Type B pancreatic cell (in vitro differentiated cells): ENCODE measurements at regions not wholly inside any gene's neighbourhood (a gene's known extent, or its start where the extent isn't known, plus 50 kb on each side); places are given as distances from the start of the nearest gene placed in this dataset.

Experiments
- DNase-seq: peaks from one replicate; pipeline ENCODE4 v3.0.0; 2021; ENCODE audit warnings: mixed read lengths; ENCODE audit not compliant: unreplicated experiment; ENCODE audit errors: extremely low spot score
- H3K27ac Mint-ChIP-seq: 2 replicates; pipeline ENCODE4 v1.8.0; 2021; ENCODE audit warnings: mild to moderate bottlenecking, mixed read lengths
- H3K27me3 Mint-ChIP-seq: 2 replicates; pipeline ENCODE4 v1.8.0; 2021; ENCODE audit warnings: mixed read lengths
- H3K36me3 Mint-ChIP-seq: 2 replicates; pipeline ENCODE4 v1.8.0; 2021; ENCODE audit warnings: mixed read lengths
- H3K4me1 Mint-ChIP-seq: one replicate; pipeline ENCODE4 v1.8.0; 2021; ENCODE audit warnings: mixed read lengths; ENCODE audit not compliant: unreplicated experiment
- H3K4me3 Mint-ChIP-seq: 2 replicates; pipeline ENCODE4 v1.8.0; 2021; ENCODE audit warnings: mild to moderate bottlenecking, mixed read lengths
- H3K9me3 Mint-ChIP-seq: 2 replicates; pipeline ENCODE4 v1.8.0; 2021; ENCODE audit warnings: mixed read lengths
- TF ChIP-seq, protein P1 (sequence below): fragments of 200-600 bp; sonication (generic); conservative IDR thresholded peaks from 2 replicates; pipeline ENCODE4 v1.5.0; 2021; ENCODE audit warnings: antibody characterized with exemption, mild to moderate bottlenecking

DNA sequence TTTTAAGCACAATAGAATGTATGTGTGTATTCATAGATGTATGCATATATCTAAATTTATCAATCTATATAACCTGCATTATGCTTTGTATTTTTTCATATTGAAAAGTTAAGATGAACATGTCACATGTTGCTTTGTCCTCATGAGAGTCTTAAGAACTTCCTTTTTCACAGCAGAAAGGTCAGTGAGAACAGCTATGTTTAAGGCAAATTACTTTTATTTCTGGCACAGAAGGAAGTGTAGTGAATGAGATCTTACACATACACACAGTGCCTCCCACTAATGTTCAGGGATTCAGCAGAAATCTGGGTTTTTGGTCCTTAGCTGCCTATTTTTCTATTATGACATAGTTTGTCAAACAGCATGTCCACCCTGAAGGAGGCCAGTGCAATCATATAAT lies 134.8 kb downstream of the TMEM26 start:
- Mint-ChIP-seq H3K36me3 (no peaks in the 10 kb centered on the region), H3K27me3 (peaks cover 3% of the 10 kb centered on the region), H3K9me3 (peaks cover 6% of the 10 kb centered on the region), H3K4me1 (peaks cover 24% of the 10 kb centered on the region), H3K4me3 (no peak overlapping the region), H3K27ac (no peak overlapping the region)
- TF ChIP-seq, protein P1, sequence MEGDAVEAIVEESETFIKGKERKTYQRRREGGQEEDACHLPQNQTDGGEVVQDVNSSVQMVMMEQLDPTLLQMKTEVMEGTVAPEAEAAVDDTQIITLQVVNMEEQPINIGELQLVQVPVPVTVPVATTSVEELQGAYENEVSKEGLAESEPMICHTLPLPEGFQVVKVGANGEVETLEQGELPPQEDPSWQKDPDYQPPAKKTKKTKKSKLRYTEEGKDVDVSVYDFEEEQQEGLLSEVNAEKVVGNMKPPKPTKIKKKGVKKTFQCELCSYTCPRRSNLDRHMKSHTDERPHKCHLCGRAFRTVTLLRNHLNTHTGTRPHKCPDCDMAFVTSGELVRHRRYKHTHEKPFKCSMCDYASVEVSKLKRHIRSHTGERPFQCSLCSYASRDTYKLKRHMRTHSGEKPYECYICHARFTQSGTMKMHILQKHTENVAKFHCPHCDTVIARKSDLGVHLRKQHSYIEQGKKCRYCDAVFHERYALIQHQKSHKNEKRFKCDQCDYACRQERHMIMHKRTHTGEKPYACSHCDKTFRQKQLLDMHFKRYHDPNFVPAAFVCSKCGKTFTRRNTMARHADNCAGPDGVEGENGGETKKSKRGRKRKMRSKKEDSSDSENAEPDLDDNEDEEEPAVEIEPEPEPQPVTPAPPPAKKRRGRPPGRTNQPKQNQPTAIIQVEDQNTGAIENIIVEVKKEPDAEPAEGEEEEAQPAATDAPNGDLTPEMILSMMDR = no peak
- no peak for DNase-seq

GRCh38 chr10:61317706-61318105 lies 135.5 kb downstream of the TMEM26 start:
- Mint-ChIP-seq H3K27ac (no peak overlapping the region), H3K27me3 (no peaks in the 10 kb centered on the region), H3K9me3 (peaks cover 6% of the 10 kb centered on the region), H3K4me1 (peaks cover 24% of the 10 kb centered on the region), H3K4me3 (no peak overlapping the region), H3K36me3 (no peaks in the 10 kb centered on the region)
- TF ChIP-seq, protein P1 = no peak
- DNase-seq = no peak

- no peak overlapping the region for H3K27ac Mint-ChIP-seq
- peaks cover 6% of the 10 kb centered on the region for H3K9me3 Mint-ChIP-seq
- no peaks in the 10 kb centered on the region for H3K27me3 Mint-ChIP-seq
- DNase-seq = no peak
- no peaks in the 10 kb centered on the region for H3K36me3 Mint-ChIP-seq
- peaks cover 18% of the 10 kb centered on the region for H3K4me1 Mint-ChIP-seq
- no peak overlapping the region for H3K4me3 Mint-ChIP-seq
- TF ChIP-seq, protein P1 = no peak
These were observed 136.4 kb downstream of the TMEM26 start for GRCh38 chr10:61316676-61317265.

DNA sequence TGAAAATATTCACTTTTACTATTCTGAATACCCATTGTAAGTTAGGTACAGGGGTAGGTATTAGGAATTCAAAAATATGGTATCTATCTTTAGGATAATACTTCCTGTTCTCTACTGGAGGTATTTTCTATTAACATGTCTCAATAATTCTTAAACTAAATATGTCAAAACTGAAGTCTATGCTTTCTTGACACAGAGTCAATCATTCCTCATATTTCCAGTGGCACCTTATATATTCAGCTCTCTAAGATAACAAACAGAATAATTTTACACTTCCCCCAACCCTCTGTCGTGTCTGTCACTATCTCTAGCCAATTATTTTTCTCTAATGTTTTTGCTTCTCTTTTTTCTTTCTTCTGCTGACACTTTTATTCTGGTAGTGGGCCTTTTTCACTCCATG lies 138.9 kb downstream of the TMEM26 start:
- Mint-ChIP-seq H3K36me3 (no peaks in the 10 kb centered on the region), H3K9me3 (peaks cover under 1% of the 10 kb centered on the region), H3K4me3 (no peak overlapping the region), H3K4me1 (peaks cover under 1% of the 10 kb centered on the region), H3K27ac (no peak overlapping the region), H3K27me3 (no peaks in the 10 kb centered on the region)
- TF ChIP-seq, protein P1 = no peak
- no peak for DNase-seq

- no peak overlapping the region for H3K27ac Mint-ChIP-seq
- H3K9me3 Mint-ChIP-seq = no peaks in the 10 kb centered on the region
- H3K4me1 Mint-ChIP-seq = no peaks in the 10 kb centered on the region
These were observed 139.7 kb downstream of the TMEM26 start for GRCh38 chr10:61313460-61313859.

More at GRCh38 chr10:61313460-61313859, 139.7 kb downstream of the TMEM26 start:
- no peak for DNase-seq
- no peak overlapping the region for H3K4me3 Mint-ChIP-seq
- H3K36me3 Mint-ChIP-seq = no peaks in the 10 kb centered on the region
- no peaks in the 10 kb centered on the region for H3K27me3 Mint-ChIP-seq
- TF ChIP-seq, protein P1 = no peak
